GM12865 (cell line): ENCODE measurements at regions not wholly inside any gene's neighbourhood (a gene's known extent, or its start where the extent isn't known, plus 50 kb on each side); places are given as distances from the start of the nearest gene placed in this dataset.
"Not testable (repeated sequence)": the region's sequence is repeated elsewhere in the genome, so short reads cannot be mapped to it uniquely, and the experiment has no call there.

Experiments
- DNase-seq: peaks from one replicate; pipeline ENCODE4 v3.0.0; 2010; ENCODE audit warnings: low read depth
- H3K4me3 ChIP-seq: 2 replicates; pipeline ENCODE4 v1.5.1; 2011; ENCODE audit warnings: mild to moderate bottlenecking, low read depth, low read length, control low read depth
- TF ChIP-seq, protein P1 (sequence below): IDR thresholded peaks from 2 replicates; pipeline ENCODE4 v1.5.1; 2011; ENCODE audit warnings: low read length, control low read depth, low read depth, inconsistent platforms; ENCODE audit not compliant: insufficient read depth; ENCODE audit errors: missing control alignments

DNA sequence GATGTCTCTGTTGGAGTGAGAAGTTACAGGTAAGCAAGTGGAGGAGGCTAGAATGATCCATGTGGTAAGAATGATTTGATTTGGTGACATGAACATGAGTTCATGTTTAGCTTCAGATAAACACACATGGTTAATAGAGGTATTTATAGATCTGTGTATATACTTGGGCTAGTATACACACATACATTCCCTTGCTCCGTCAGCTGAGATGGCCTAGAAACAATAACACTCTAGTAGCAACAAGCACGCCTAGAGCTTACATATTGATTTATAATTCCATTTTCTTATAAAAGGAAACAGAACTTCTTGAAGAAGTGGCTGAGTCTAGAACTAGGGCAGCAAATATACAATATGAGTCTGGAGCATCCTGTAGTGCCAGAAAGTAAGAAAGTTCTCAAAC, 223.0 kb downstream of the RND3 start:
- TF ChIP-seq, protein P1, sequence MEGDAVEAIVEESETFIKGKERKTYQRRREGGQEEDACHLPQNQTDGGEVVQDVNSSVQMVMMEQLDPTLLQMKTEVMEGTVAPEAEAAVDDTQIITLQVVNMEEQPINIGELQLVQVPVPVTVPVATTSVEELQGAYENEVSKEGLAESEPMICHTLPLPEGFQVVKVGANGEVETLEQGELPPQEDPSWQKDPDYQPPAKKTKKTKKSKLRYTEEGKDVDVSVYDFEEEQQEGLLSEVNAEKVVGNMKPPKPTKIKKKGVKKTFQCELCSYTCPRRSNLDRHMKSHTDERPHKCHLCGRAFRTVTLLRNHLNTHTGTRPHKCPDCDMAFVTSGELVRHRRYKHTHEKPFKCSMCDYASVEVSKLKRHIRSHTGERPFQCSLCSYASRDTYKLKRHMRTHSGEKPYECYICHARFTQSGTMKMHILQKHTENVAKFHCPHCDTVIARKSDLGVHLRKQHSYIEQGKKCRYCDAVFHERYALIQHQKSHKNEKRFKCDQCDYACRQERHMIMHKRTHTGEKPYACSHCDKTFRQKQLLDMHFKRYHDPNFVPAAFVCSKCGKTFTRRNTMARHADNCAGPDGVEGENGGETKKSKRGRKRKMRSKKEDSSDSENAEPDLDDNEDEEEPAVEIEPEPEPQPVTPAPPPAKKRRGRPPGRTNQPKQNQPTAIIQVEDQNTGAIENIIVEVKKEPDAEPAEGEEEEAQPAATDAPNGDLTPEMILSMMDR: no peak
- no peak overlapping the region for H3K4me3 ChIP-seq
- DNase-seq: no peak

GRCh38 chr2:150261691-150262090, 225.8 kb downstream of the RND3 start:
- H3K4me3 ChIP-seq: no peak overlapping the region
- no peak for DNase-seq
- TF ChIP-seq, protein P1: no peak

GRCh38 chr2:150260636-150261035, 226.8 kb downstream of the RND3 start:
- TF ChIP-seq, protein P1: no peak
- no peak for DNase-seq
- H3K4me3 ChIP-seq: no peak overlapping the region

GRCh38 chr2:150259746-150260145, 227.7 kb downstream of the RND3 start:
- no peak for DNase-seq
- H3K4me3 ChIP-seq: no peak overlapping the region
- TF ChIP-seq, protein P1: no peak

GRCh38 chr2:150258781-150259307, 228.6 kb downstream of the RND3 start:
- DNase-seq: no peak
- H3K4me3 ChIP-seq: no peak overlapping the region
- TF ChIP-seq, protein P1: no peak

GRCh38 chr2:150256736-150257135, 230.7 kb downstream of the RND3 start:
- no peak for DNase-seq
- no peak overlapping the region for H3K4me3 ChIP-seq

DNA sequence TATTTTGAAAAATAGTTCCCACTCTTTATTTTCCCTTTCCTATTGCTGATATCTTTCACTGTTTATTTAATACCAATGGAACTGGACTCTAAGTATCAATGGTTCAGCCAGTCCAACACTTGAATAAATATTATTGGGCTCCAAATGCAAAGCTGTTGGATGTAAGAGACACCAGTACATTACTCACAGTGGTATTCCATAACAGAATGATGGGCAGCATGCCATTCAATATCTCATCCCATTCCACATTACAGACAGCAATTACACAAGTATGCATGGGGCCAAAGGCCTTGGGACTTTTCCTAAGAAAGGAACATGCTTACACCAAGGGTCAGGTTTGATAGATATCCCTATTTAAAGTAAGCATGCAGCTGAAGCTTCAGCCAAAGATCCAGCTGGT, 231.9 kb downstream of the RND3 start:
- DNase-seq: no peak
- TF ChIP-seq, protein P1: no peak
- H3K4me3 ChIP-seq: no peak overlapping the region

More at GRCh38 chr2:150256736-150257135, 230.7 kb downstream of the RND3 start:
- TF ChIP-seq, protein P1: no peak

DNA sequence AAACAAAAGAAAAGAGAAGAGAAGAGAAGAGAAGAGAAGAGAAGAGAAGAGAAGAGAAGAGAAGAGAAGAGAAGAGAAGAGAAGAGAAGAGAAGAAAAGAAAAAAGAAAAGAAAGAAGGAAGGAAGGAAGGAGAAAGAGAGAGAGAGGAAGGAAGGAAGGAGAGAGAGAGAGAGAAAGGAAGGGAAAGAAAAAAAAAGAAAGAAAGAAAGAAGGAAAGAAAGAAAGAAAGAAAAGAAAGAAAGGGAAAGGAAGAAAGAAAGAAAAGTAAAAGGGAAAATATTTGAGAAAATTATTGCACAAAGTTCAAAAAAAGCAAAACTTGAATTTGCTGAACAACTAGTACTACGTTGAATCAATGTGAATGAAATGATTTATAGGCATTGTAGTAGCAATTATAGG, 237.7 kb downstream of the RND3 start:
- DNase-seq, H3K4me3 ChIP-seq: not testable (repeated sequence)
